GM12864 (cell line): ENCODE measurements at regions not wholly inside any gene's neighbourhood (a gene's known extent, or its start where the extent isn't known, plus 50 kb on each side); places are given as distances from the start of the nearest gene placed in this dataset.

Experiments used
- DNase-seq: peaks from one replicate; pipeline ENCODE4 v3.0.0-alpha.2; 2011; ENCODE audit warnings: low read depth
- H3K4me3 ChIP-seq: 2 replicates; pipeline ENCODE4 v1.5.1; 2011; ENCODE audit warnings: mild to moderate bottlenecking, low read depth, low read length, control low read depth
- TF ChIP-seq, protein P1 (sequence below): IDR thresholded peaks from 2 replicates; pipeline ENCODE4 v1.5.1; 2011; ENCODE audit warnings: low read depth, mild to moderate bottlenecking, moderate library complexity, low read length, control low read depth, inconsistent platforms; ENCODE audit errors: missing control alignments

- TF ChIP-seq, protein P1, sequence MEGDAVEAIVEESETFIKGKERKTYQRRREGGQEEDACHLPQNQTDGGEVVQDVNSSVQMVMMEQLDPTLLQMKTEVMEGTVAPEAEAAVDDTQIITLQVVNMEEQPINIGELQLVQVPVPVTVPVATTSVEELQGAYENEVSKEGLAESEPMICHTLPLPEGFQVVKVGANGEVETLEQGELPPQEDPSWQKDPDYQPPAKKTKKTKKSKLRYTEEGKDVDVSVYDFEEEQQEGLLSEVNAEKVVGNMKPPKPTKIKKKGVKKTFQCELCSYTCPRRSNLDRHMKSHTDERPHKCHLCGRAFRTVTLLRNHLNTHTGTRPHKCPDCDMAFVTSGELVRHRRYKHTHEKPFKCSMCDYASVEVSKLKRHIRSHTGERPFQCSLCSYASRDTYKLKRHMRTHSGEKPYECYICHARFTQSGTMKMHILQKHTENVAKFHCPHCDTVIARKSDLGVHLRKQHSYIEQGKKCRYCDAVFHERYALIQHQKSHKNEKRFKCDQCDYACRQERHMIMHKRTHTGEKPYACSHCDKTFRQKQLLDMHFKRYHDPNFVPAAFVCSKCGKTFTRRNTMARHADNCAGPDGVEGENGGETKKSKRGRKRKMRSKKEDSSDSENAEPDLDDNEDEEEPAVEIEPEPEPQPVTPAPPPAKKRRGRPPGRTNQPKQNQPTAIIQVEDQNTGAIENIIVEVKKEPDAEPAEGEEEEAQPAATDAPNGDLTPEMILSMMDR, result no peak
- H3K4me3 ChIP-seq, result no peak overlapping the region
- no peak for DNase-seq
Observed at GRCh38 chr6:121600389-121601168, 165.1 kb downstream of the GJA1 start.

GRCh38 chr6:121603486-121603885 lies 168.0 kb downstream of the GJA1 start:
- TF ChIP-seq, protein P1, result no peak
- H3K4me3 ChIP-seq, result no peak overlapping the region
- DNase-seq, result no peak

DNA sequence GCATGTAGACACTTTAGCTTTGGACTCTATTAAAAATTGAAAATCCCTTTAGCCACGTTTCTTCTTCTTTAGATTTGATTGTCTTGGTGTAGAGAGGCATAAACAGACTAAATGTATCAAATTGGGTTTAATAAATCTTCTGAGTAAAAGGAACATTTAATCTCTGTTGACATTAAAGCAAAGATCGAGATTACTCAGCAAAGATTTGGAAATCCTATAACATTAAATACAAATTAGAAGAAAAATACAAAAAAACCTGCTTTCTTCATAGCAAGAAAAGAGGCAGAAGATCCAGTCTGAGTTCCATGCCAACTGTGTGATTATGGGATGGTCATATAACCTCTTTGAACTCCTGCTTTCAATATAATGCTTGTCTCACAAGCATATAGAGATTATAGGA lies 172.3 kb downstream of the GJA1 start:
- TF ChIP-seq, protein P1, result no peak
- no peak overlapping the region for H3K4me3 ChIP-seq
- DNase-seq, result no peak

DNA sequence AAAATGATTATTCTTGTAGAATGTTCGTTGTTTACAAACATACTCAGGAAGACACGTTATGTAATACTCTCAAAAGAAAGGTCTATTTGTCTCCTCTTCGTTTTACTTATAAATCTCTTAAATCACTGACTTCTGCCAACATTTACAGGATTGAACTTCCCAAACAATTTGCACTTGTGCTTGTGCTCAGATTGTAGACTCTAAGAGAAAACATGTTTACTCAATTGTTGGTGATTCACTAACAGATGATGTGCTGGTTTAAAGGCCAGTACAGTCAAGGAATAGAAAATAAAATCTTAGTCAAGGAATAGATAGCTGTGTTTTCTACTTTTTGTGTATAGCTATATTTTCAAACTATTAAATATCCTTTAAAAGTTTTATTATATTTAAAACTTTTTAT lies 172.8 kb downstream of the GJA1 start:
- TF ChIP-seq, protein P1, result no peak
- no peak for DNase-seq

DNA sequence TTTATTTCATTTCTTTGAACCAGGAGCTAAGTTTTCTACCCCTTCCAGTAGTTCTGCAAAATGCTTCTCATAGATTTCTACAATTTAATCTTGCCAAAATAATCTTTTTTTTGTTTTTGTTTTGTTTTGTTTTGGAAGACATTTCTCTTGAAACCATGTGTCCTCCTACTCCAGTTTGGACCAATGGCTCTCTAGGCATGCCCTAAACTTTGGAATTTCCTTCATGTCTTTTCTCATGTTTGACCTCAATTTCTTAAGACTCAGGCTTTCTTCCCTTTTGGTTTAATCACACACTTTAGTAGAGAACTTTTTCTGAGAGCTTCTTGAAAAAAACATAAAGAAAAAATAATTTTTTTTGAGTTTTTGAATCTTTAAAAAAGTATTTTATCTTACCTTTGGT lies 173.8 kb downstream of the GJA1 start:
- H3K4me3 ChIP-seq, result no peak overlapping the region
- TF ChIP-seq, protein P1, result no peak
- DNase-seq, result no peak

More for the DNA sequence above, 172.8 kb downstream of the GJA1 start:
- no peak overlapping the region for H3K4me3 ChIP-seq

GRCh38 chr6:121612927-121613326 lies 177.5 kb downstream of the GJA1 start:
- no peak overlapping the region for H3K4me3 ChIP-seq
- DNase-seq, result no peak
- TF ChIP-seq, protein P1, result no peak

DNA sequence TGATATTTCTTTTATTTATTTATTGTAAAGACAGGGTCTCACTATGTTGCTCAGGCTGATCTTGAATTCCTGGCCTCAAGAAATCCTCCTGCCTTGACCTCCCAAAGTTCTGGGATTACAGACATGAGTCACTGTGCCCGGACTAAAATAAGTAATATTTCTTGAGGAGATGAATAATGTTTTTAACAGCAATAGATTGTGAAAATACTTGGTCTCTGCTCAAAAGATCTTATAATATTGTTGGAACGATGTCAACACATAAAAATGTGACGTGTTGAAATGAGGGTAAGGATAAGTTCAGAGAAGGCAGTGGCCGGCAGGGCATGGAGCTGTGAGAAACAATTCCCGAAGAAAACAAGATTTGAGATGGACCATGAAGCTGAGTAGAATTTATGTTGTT lies 178.7 kb downstream of the GJA1 start:
- H3K4me3 ChIP-seq, result no peak overlapping the region
- TF ChIP-seq, protein P1, result no peak
- DNase-seq, result no peak
